HCT116 (cell line): ENCODE measurements at regions not wholly inside any gene's neighbourhood (a gene's known extent, or its start where the extent isn't known, plus 50 kb on each side); places are given as distances from the start of the nearest gene placed in this dataset.

Experiments
- ATAC-seq: fragments of 200-7000 bp; cut with Tn5 transposase; 2 replicates; pipeline ENCODE4 v1.9.1; 2020; ENCODE audit warnings: mild to moderate bottlenecking, moderate library complexity
- BruUV-seq: library from RNA; stranded (reverse); fragments of 400-500 nt; replicated peaks from 2 replicates; lab custom pipeline; 2021; lab: Mats Ljungman, UMichigan
- CTCF ChIA-PET: fragments of 300-600 bp; sonication (Branson Sonifier 250); formaldehyde crosslinking; loops from one replicate; lab custom pipeline; 2021; ENCODE audit warnings: antibody characterized with exemption; lab: Charles Lee
- POLR2A ChIA-PET: fragments of 300-600, 350-600 bp; sonication (Branson Sonifier 250); formaldehyde crosslinking; loops from one replicate; lab custom pipeline; 2021; ENCODE audit warnings: antibody characterized with exemption; lab: Charles Lee
- RAD21 ChIA-PET, 2 experiments: fragments of 300-600 bp; sonication (Branson Sonifier 250); formaldehyde crosslinking; loops; one replicate each; lab custom pipeline; 2023; ENCODE audit warnings: low total read pairs in 2 of 2; ENCODE audit not compliant: uncharacterized antibody in 2 of 2, unreplicated experiment in 2 of 2, low non-redundant PET in 1 of 2; lab: Charles Lee
- DNase-seq: peaks from one replicate; pipeline ENCODE4 v3.0.0-alpha.2; 2010; ENCODE audit warnings: low read depth, low spot score
- H2AFZ ChIP-seq: fragments of 200-600 bp; shearing (Covaris generic), sonication (generic); 2 replicates; pipeline ENCODE4 v1.6.1; 2017; ENCODE audit warnings: low read depth, mixed run types, mixed read lengths, antibody characterized with exemption, low read length; ENCODE audit not compliant: poor library complexity, severe bottlenecking
- H3K27ac ChIP-seq: 2 replicates; pipeline ENCODE4 v1.5.1; 2012; ENCODE audit warnings: low read depth, low read length
- H3K27me3 ChIP-seq: fragments of 200-600 bp; sonication (generic); 2 replicates; pipeline ENCODE4 v1.6.1; 2016; ENCODE audit warnings: mixed run types, low read length, mixed read lengths; ENCODE audit not compliant: insufficient read depth
- H3K36me3 ChIP-seq, 2 experiments: fragments of 200-500 bp in 1 of 2; fragments of 200-600 bp in 1 of 2; sonication (Bioruptor generic) in 1 of 2; sonication (generic) in 1 of 2; 2 replicates each; pipeline versions ENCODE4 v1.5.1 to v1.6.1; 2014 to 2016; ENCODE audit warnings: low read length in 2 of 2, inconsistent platforms in 1 of 2, mixed read lengths in 1 of 2, mixed run types in 1 of 2; ENCODE audit not compliant: insufficient read depth in 2 of 2, control insufficient read depth in 1 of 2
- H3K4me1 ChIP-seq, 2 experiments: fragments of 200-600 bp in 1 of 2; sonication (generic) in 1 of 2; 2 replicates each; pipeline versions ENCODE4 v1.5.1 to v1.6.1; 2012 to 2017; ENCODE audit warnings: low read length in 2 of 2, inconsistent platforms in 1 of 2, mild to moderate bottlenecking in 1 of 2, mixed read lengths in 1 of 2, mixed run types in 1 of 2, moderate library complexity in 1 of 2; ENCODE audit not compliant: insufficient read depth in 2 of 2, control insufficient read depth in 1 of 2
- H3K4me2 ChIP-seq: fragments of 200-600 bp; sonication (generic); 2 replicates; pipeline ENCODE4 v1.6.1; 2017; ENCODE audit warnings: mixed run types, low read length, mixed read lengths
- H3K4me3 ChIP-seq, 2 experiments: fragments of 200-600 bp in 1 of 2; sonication (generic) in 1 of 2; replicated peaks in 1 of 2; 2 replicates each; pipeline ENCODE4 v1.5.1; 2011 to 2016; ENCODE audit warnings: low read length in 2 of 2, control low read depth in 1 of 2, low read depth in 1 of 2, mild to moderate bottlenecking in 1 of 2, mixed read lengths in 1 of 2, mixed run types in 1 of 2
- H3K79me2 ChIP-seq: fragments of 200-600 bp; sonication (generic); 2 replicates; pipeline ENCODE4 v1.6.1; 2017; ENCODE audit warnings: mild to moderate bottlenecking, mixed run types, low read length, moderate library complexity, mixed read lengths; ENCODE audit not compliant: insufficient read depth
- H3K9ac ChIP-seq: fragments of 200-600 bp; sonication (generic); 2 replicates; pipeline ENCODE4 v1.6.1; 2016; ENCODE audit warnings: low read length, mixed read lengths
- H3K9me2 ChIP-seq: fragments of 200-600 bp; sonication (generic), shearing (Covaris generic); 2 replicates; pipeline ENCODE4 v1.6.1; 2017; ENCODE audit warnings: mixed run types, mild to moderate bottlenecking, moderate library complexity; ENCODE audit not compliant: insufficient read depth
- H3K9me3 ChIP-seq, 2 experiments: fragments of 200-500 bp in 1 of 2; fragments of 200-600 bp in 1 of 2; sonication (Bioruptor generic) in 1 of 2; sonication (generic) in 1 of 2; 2 replicates each; pipeline ENCODE4 v1.6.1; 2014 to 2017; ENCODE audit warnings: low read length in 2 of 2, mixed read lengths in 2 of 2, inconsistent platforms in 1 of 2, low read depth in 1 of 2, mild to moderate bottlenecking in 1 of 2, mixed run types in 1 of 2, moderate library complexity in 1 of 2; ENCODE audit not compliant: control insufficient read depth in 1 of 2, insufficient read depth in 1 of 2
- H4K20me1 ChIP-seq: fragments of 200-600 bp; sonication (generic), shearing (Covaris generic); 2 replicates; pipeline ENCODE4 v1.6.1; 2017; ENCODE audit warnings: mixed run types, mild to moderate bottlenecking, moderate library complexity; ENCODE audit not compliant: insufficient read depth
- EGR1 ChIP-seq: IDR thresholded peaks from 2 replicates; pipeline ENCODE4 v1.6.1; 2012; ENCODE audit warnings: low read depth
- ELF1 ChIP-seq: IDR thresholded peaks from 2 replicates; pipeline ENCODE4 v1.6.1; 2012; ENCODE audit warnings: low read depth, borderline replicate concordance
- FOSL1 ChIP-seq: IDR thresholded peaks from 2 replicates; pipeline ENCODE4 v1.6.1; 2012; ENCODE audit warnings: low read depth
- JUND ChIP-seq: IDR thresholded peaks from 2 replicates; pipeline ENCODE4 v1.6.1; 2012
- POLR2AphosphoS5 ChIP-seq: IDR thresholded peaks from 2 replicates; pipeline ENCODE4 v1.6.1; 2011; ENCODE audit warnings: mild to moderate bottlenecking, low read depth, low read length, moderate library complexity
- SRF ChIP-seq: IDR thresholded peaks from 2 replicates; pipeline ENCODE4 v1.6.1; 2012; ENCODE audit warnings: low read depth
- ZBTB33 ChIP-seq: IDR thresholded peaks from 2 replicates; pipeline ENCODE4 v1.6.1; 2011; ENCODE audit warnings: mild to moderate bottlenecking, low read length, moderate library complexity; ENCODE audit not compliant: insufficient replicate concordance; ENCODE audit errors: extremely low read depth
- ZFX ChIP-seq: fragments of 450-650 bp; IDR thresholded peaks from 2 replicates; pipeline ENCODE4 v1.6.1; 2017
- intact Hi-C: fragments of 100-400 bp; cut with micrococcal nuclease; formaldehyde crosslinking; loops from 2 replicates; pipeline ENCODE4 v1.10.0; 2022
- TF ChIP-seq, protein P1 (sequence below): IDR thresholded peaks from 2 replicates; pipeline ENCODE4 v1.6.1; 2012

DNA sequence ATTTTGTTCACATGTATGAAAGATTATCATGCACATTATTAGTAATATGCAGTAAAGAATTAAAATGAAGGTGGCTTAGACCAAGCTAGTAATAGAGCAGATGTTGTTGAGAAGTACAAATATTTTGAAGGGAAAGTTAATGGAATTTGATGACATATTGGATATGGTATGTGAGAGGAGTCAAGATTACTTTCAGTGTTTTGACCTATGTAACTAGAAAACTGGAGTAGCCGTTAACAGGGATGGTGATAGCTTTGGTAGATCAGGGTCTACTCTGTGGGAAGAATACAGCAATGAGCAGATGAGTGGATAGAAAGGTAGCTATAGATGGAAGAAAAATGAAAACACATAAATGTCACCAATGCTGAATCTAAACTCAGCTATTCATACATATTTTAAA lies 163.2 kb upstream of the LRRC7 start (continued):
- no peak for TF ChIP-seq ZBTB33
- TF ChIP-seq JUND = no peak
- no peak for TF ChIP-seq ZFX
- TF ChIP-seq EGR1 = no peak
- no peak for TF ChIP-seq POLR2AphosphoS5
- no peak for TF ChIP-seq SRF
- TF ChIP-seq FOSL1 = no peak
- TF ChIP-seq, protein P1, sequence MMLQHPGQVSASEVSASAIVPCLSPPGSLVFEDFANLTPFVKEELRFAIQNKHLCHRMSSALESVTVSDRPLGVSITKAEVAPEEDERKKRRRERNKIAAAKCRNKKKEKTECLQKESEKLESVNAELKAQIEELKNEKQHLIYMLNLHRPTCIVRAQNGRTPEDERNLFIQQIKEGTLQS = no peak
- no peak for TF ChIP-seq ELF1

- no peak overlapping the region for H3K27ac ChIP-seq
- ChIA-PET POLR2A (no interaction called here), RAD21 (no interaction called here), CTCF (no interaction called here)
- no peak overlapping the region for H3K9ac ChIP-seq
- peaks cover 11% of the 10 kb centered on the region; the same call in 1 of the 2 replicates for H3K27me3 ChIP-seq
- BruUV-seq = no TSS peak
- no peak overlapping the region for H2AFZ ChIP-seq
- H3K79me2 ChIP-seq = no peaks in the 10 kb centered on the region
- H3K36me3 ChIP-seq = no peaks in the 10 kb centered on the region
- no peaks in the 10 kb centered on the region for H3K9me2 ChIP-seq
- no peaks in the 10 kb centered on the region for H3K9me3 ChIP-seq
- intact Hi-C loops = no loop called here
- no peak overlapping the region for H3K4me3 ChIP-seq
- DNase-seq = no peak
- no peak overlapping the region for H3K4me2 ChIP-seq
- TF ChIP-seq JUND = no peak
- TF ChIP-seq, all 23 proteins: peak for 0
- Histone ChIP-seq H3K4me1 (no peaks in the 10 kb centered on the region), H4K20me1 (no peaks in the 10 kb centered on the region)
- no peak for ATAC-seq
Observed at GRCh38 chr1:69406244-69406643, 161.5 kb upstream of the LRRC7 start.
